Panc1 (cell line): ENCODE measurements at regions not wholly inside any gene's neighbourhood (a gene's known extent, or its start where the extent isn't known, plus 50 kb on each side); places are given as distances from the start of the nearest gene placed in this dataset.

Experiments used
- ATAC-seq: fragments of 200-7000 bp; cut with Tn5 transposase; 2 replicates; pipeline ENCODE4 v1.9.1; 2020; ENCODE audit warnings: mild to moderate bottlenecking, moderate library complexity
- BruUV-seq: library from RNA; stranded (reverse); fragments of 400-500 nt; replicated peaks from 2 replicates; lab custom pipeline; 2021; lab: Mats Ljungman, UMichigan
- CTCF ChIA-PET: fragments of 300-600 bp; sonication (Branson Sonifier 250); formaldehyde crosslinking; loops from one replicate; lab custom pipeline; 2022; ENCODE audit warnings: antibody characterized with exemption; lab: Charles Lee
- POLR2A ChIA-PET: fragments of 300-600 bp; sonication (Branson Sonifier 250); formaldehyde crosslinking; loops from one replicate; lab custom pipeline; 2022; ENCODE audit warnings: antibody characterized with exemption; lab: Charles Lee
- DNase-seq: peaks from one replicate; pipeline ENCODE4 v3.0.0-alpha.2; 2010; ENCODE audit warnings: low read depth, low spot score
- H3K27ac ChIP-seq: 2 replicates; pipeline ENCODE4 v1.5.1; 2011; ENCODE audit warnings: mild to moderate bottlenecking, low read length, inconsistent platforms
- H3K27me3 ChIP-seq: fragments of 200-500 bp; sonication (Bioruptor generic); 2 replicates; pipeline ENCODE4 v1.6.0; 2014; ENCODE audit warnings: low read length, inconsistent platforms; ENCODE audit not compliant: control insufficient read depth, insufficient read depth
- H3K36me3 ChIP-seq: fragments of 200-500 bp; sonication (Bioruptor generic); 2 replicates; pipeline ENCODE4 v1.5.1; 2014; ENCODE audit warnings: inconsistent platforms, mild to moderate bottlenecking, low read length, moderate library complexity; ENCODE audit not compliant: control insufficient read depth, insufficient read depth
- H3K4me1 ChIP-seq: 2 replicates; pipeline ENCODE4 v1.5.1; 2011; ENCODE audit warnings: inconsistent platforms, mild to moderate bottlenecking, low read length, moderate library complexity; ENCODE audit not compliant: control insufficient read depth, insufficient read depth
- H3K4me3 ChIP-seq, 2 experiments: 2 replicates each; pipeline ENCODE4 v1.5.1; 2011 to 2012; ENCODE audit warnings: low read depth in 2 of 2, low read length in 2 of 2, mild to moderate bottlenecking in 2 of 2, inconsistent platforms in 1 of 2, moderate library complexity in 1 of 2
- H3K9me3 ChIP-seq: fragments of 200-500 bp; sonication (Bioruptor generic); 2 replicates; pipeline ENCODE4 v1.5.1; 2014; ENCODE audit warnings: low read depth, mild to moderate bottlenecking, inconsistent platforms, low read length, moderate library complexity; ENCODE audit not compliant: control insufficient read depth, insufficient read depth
- CTCF ChIP-seq: fragments of 450-650 bp; IDR thresholded peaks from 2 replicates; pipeline ENCODE4 v1.5.1; 2017; ENCODE audit warnings: mild to moderate bottlenecking
- POLR2AphosphoS5 ChIP-seq: IDR thresholded peaks from 2 replicates; pipeline ENCODE4 v1.6.1; 2012; ENCODE audit warnings: mild to moderate bottlenecking, low read depth, low read length, moderate library complexity
- REST ChIP-seq, 2 experiments: IDR thresholded peaks; 2 replicates each; pipeline ENCODE4 v1.6.1; 2011 to 2012; ENCODE audit warnings: low read depth in 2 of 2, control low read depth in 1 of 2, low read length in 1 of 2, mild to moderate bottlenecking in 1 of 2, moderate library complexity in 1 of 2; ENCODE audit not compliant: insufficient read depth in 1 of 2
- SIN3A ChIP-seq: IDR thresholded peaks from 2 replicates; pipeline ENCODE4 v1.6.1; 2012; ENCODE audit warnings: low read depth, mild to moderate bottlenecking, low read length, moderate library complexity, borderline replicate concordance; ENCODE audit not compliant: insufficient read depth
- TCF7L2 ChIP-seq: IDR thresholded peaks from 2 replicates; pipeline ENCODE4 v1.6.1; 2011; ENCODE audit warnings: mild to moderate bottlenecking, low read depth, low read length, inconsistent platforms
- in situ Hi-C: cut with HindIII; loops from 2 replicates; pipeline ENCODE4 v1.10.0; 2016; ENCODE audit warnings: low sequenced_read_pairs, low pct_unique_long_range_greater_than_20kb
- intact Hi-C: fragments of 100-400 bp; cut with micrococcal nuclease; formaldehyde crosslinking; loops from one replicate; pipeline ENCODE4 v1.10.0; 2022; ENCODE audit not compliant: unreplicated experiment

GRCh38 chr4:129600898-129601297, 504.9 kb downstream of the C4orf33 start:
- Histone ChIP-seq H3K27ac (no peak overlapping the region), H3K4me3 (no peak overlapping the region), H3K4me1 (no peaks in the 10 kb centered on the region), H3K27me3 (no peaks in the 10 kb centered on the region), H3K9me3 (no peaks in the 10 kb centered on the region), H3K36me3 (no peaks in the 10 kb centered on the region)
- no peak for TF ChIP-seq SIN3A
- TF ChIP-seq REST (IDR thresholded peaks at IDR 0.05; ENCODE audit: insufficient read depth in 1 of 2, low read depth in 2 of 2, low read length in 1 of 2): no peak
- no peak for TF ChIP-seq TCF7L2
- TF ChIP-seq POLR2AphosphoS5: no peak
- no peak for TF ChIP-seq CTCF
- DNase-seq (no peak), ATAC-seq (no peak)
- in situ Hi-C loops: no loop called here
- intact Hi-C loops: no loop called here
- BruUV-seq: no TSS peak
- ChIA-PET CTCF (no interaction called here), POLR2A (no interaction called here)

GRCh38 chr4:129602447-129602846, 506.5 kb downstream of the C4orf33 start:
- POLR2A ChIA-PET: no interaction called here
- no peaks in the 10 kb centered on the region for H3K27me3 ChIP-seq

More at GRCh38 chr4:129602447-129602846, 506.5 kb downstream of the C4orf33 start:
- CTCF ChIA-PET: no interaction called here
- H3K9me3 ChIP-seq: no peaks in the 10 kb centered on the region
- intact Hi-C loops: no loop called here
- H3K27ac ChIP-seq: no peak overlapping the region
- ATAC-seq: no peak
- BruUV-seq: no TSS peak
- no peaks in the 10 kb centered on the region for H3K4me1 ChIP-seq
- TF ChIP-seq SIN3A (no peak), TCF7L2 (no peak), REST (IDR thresholded peaks at IDR 0.05; ENCODE audit: insufficient read depth in 1 of 2, low read depth in 2 of 2, low read length in 1 of 2) (no peak), CTCF (no peak), POLR2AphosphoS5 (no peak)
- no peak overlapping the region for H3K4me3 ChIP-seq
- no peaks in the 10 kb centered on the region for H3K36me3 ChIP-seq
- no peak for DNase-seq
- in situ Hi-C loops: no loop called here
